ENCODE measurements at regions not wholly inside any gene's neighbourhood (a gene's known extent, or its start where the extent isn't known, plus 50 kb on each side); places are given as distances from the start of the nearest gene placed in this dataset.

DNA sequence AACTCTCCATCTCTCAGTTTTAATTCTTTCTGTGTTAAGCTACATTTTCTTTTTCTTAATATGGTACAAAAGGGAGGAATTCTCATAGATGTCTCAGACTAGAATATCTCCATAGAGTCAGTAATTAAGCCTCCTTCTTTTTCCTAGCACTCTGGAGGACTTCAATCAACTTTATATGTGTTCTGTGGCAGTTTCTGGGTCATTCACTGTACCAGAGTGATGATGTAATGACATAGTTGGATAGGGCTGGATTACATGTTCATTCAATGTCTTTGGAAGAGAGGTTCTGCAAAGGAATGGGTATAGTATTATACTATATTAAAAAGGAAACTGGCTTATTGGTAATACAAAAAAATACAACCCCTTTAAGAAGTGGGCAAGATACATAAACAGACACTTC lies 318.3 kb upstream of the OPRM1 start:
- Mint-ChIP-seq H3K36me3 (ENCODE audit: insufficient read depth, unreplicated experiment) (no peaks in the 10 kb centered on the region), H3K9me3 (ENCODE audit: low read depth, unreplicated experiment) (no peaks in the 10 kb centered on the region), H3K4me1 (ENCODE audit: low read depth, unreplicated experiment) (no peaks in the 10 kb centered on the region), H3K27ac (ENCODE audit: unreplicated experiment) (no peak overlapping the region), H3K27me3 (ENCODE audit: unreplicated experiment) (no peaks in the 10 kb centered on the region), H3K4me3 (ENCODE audit: low read depth, unreplicated experiment) (no peak overlapping the region)
- intact Hi-C loops (cut with micrococcal nuclease; ENCODE audit: unreplicated experiment) = no loop called here
- DNase-seq = no peak
- CTCF ChIA-PET = no interaction called here
- no TSS peak for BruUV-seq (replicated peaks)
- TF ChIP-seq, protein P1, sequence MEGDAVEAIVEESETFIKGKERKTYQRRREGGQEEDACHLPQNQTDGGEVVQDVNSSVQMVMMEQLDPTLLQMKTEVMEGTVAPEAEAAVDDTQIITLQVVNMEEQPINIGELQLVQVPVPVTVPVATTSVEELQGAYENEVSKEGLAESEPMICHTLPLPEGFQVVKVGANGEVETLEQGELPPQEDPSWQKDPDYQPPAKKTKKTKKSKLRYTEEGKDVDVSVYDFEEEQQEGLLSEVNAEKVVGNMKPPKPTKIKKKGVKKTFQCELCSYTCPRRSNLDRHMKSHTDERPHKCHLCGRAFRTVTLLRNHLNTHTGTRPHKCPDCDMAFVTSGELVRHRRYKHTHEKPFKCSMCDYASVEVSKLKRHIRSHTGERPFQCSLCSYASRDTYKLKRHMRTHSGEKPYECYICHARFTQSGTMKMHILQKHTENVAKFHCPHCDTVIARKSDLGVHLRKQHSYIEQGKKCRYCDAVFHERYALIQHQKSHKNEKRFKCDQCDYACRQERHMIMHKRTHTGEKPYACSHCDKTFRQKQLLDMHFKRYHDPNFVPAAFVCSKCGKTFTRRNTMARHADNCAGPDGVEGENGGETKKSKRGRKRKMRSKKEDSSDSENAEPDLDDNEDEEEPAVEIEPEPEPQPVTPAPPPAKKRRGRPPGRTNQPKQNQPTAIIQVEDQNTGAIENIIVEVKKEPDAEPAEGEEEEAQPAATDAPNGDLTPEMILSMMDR (IDR thresholded peaks at IDR 0.05; ENCODE audit: unreplicated experiment) = no peak

DNA sequence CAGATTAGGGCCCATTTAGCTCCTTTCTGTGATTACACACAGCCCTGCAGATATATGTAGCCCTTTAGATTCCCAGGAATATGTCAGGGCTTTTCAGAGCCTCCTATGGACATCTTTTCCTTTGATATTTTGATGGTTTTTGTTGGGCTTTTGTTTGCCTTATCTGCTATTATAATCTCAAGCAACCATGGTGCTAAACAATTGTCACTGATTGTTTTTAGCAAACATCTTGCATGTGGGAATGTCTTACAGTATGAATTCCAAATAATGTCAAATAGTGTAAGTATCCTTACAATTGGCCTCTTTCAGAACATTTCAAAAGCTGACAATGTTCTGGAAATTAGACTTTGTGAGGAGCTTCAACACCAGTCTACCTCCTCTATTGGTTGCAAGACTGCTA lies 333.6 kb upstream of the OPRM1 start:
- H3K4me1 Mint-ChIP-seq (ENCODE audit: low read depth, unreplicated experiment) = no peaks in the 10 kb centered on the region
- no peaks in the 10 kb centered on the region for H3K36me3 Mint-ChIP-seq (ENCODE audit: insufficient read depth, unreplicated experiment)
- BruUV-seq (replicated peaks) = no TSS peak
- no peaks in the 10 kb centered on the region for H3K27me3 Mint-ChIP-seq (ENCODE audit: unreplicated experiment)
- CTCF ChIA-PET = no interaction called here
- no peak overlapping the region for H3K4me3 Mint-ChIP-seq (ENCODE audit: low read depth, unreplicated experiment)
- TF ChIP-seq, protein P1 (IDR thresholded peaks at IDR 0.05; ENCODE audit: unreplicated experiment) = no peak
- no peak for DNase-seq
- no peak overlapping the region for H3K27ac Mint-ChIP-seq (ENCODE audit: unreplicated experiment)
- intact Hi-C loops (cut with micrococcal nuclease; ENCODE audit: unreplicated experiment) = no loop called here
- peaks cover 5% of the 10 kb centered on the region for H3K9me3 Mint-ChIP-seq (ENCODE audit: low read depth, unreplicated experiment)

DNA sequence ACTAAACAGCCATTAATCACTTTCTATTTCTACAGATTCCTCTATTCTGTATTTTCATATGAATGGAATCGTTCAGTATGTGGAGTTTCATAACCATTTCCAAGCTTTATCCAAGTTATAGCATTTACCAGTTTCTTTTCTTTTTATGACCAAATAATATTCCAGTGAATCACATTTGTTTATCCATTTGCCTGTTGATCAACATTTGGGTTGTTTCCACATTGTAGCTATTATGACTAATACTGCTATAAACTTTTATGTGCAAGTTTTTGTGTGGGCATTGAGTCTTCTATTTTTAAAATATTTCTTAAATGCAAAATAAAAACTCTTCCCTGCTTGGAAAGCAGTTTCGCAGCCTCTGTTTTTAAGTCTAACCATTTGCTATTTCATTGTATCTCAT lies 336.4 kb upstream of the OPRM1 start:
- H3K36me3 Mint-ChIP-seq (ENCODE audit: insufficient read depth, unreplicated experiment) = no peaks in the 10 kb centered on the region
- BruUV-seq (replicated peaks) = no TSS peak
- intact Hi-C loops (cut with micrococcal nuclease; ENCODE audit: unreplicated experiment) = no loop called here
- TF ChIP-seq, protein P1 (IDR thresholded peaks at IDR 0.05; ENCODE audit: unreplicated experiment) = no peak
- no peak for DNase-seq
- no peak overlapping the region for H3K4me3 Mint-ChIP-seq (ENCODE audit: low read depth, unreplicated experiment)
- CTCF ChIA-PET = no interaction called here
- H3K27ac Mint-ChIP-seq (ENCODE audit: unreplicated experiment) = no peak overlapping the region
- no peaks in the 10 kb centered on the region for H3K4me1 Mint-ChIP-seq (ENCODE audit: low read depth, unreplicated experiment)
- H3K9me3 Mint-ChIP-seq (ENCODE audit: low read depth, unreplicated experiment) = peaks cover 5% of the 10 kb centered on the region
- H3K27me3 Mint-ChIP-seq (ENCODE audit: unreplicated experiment) = no peaks in the 10 kb centered on the region

DNA sequence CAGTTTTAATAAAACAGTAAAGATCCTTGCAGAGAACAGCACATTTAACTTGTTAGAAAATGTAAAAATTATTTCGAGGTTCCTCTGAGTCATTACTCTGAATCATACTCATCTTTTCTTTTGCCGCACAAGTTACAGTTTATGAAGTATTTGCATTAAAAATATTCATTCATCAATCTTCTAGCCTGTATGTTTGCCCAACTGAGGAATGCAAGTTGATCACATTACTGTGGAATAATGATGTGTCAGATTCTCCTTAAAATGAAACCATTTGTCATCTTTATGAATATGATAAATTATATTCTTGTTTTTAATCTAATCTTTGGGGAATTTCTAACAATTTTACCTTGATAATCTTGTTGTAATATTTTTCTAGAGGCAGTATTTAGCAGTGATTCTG lies 340.4 kb upstream of the OPRM1 start:
- intact Hi-C loops (cut with micrococcal nuclease; ENCODE audit: unreplicated experiment) = no loop called here
- no peaks in the 10 kb centered on the region for H3K36me3 Mint-ChIP-seq (ENCODE audit: insufficient read depth, unreplicated experiment)
- no peak overlapping the region for H3K4me3 Mint-ChIP-seq (ENCODE audit: low read depth, unreplicated experiment)
- CTCF ChIA-PET = no interaction called here
- TF ChIP-seq, protein P1 (IDR thresholded peaks at IDR 0.05; ENCODE audit: unreplicated experiment) = no peak
- BruUV-seq (replicated peaks) = no TSS peak
- H3K27ac Mint-ChIP-seq (ENCODE audit: unreplicated experiment) = no peak overlapping the region
- no peak for DNase-seq
- H3K4me1 Mint-ChIP-seq (ENCODE audit: low read depth, unreplicated experiment) = no peaks in the 10 kb centered on the region
- H3K9me3 Mint-ChIP-seq (ENCODE audit: low read depth, unreplicated experiment) = peaks cover 3% of the 10 kb centered on the region
- H3K27me3 Mint-ChIP-seq (ENCODE audit: unreplicated experiment) = no peaks in the 10 kb centered on the region

DNA sequence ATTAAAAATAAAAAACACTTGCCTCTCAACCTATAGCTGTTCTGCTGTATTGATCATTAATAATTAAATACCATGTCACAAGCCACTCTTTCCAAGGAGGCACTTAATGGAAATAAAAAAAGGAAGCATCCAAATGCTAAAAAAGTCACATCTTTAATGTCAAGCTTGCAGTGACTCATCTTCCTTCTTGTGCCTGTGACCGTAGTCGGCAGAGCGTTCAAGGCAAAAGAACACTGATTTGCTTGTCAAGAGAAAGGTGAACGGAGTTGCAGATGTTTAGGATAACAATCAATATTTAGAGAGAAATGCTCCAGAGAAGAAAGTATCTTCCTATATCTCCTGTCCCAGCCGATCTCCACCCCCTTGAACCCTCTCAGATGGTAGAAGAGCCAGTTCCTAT lies 341.0 kb upstream of the OPRM1 start:
- no TSS peak for BruUV-seq (replicated peaks)
- Mint-ChIP-seq H3K27ac (ENCODE audit: unreplicated experiment) (no peak overlapping the region), H3K27me3 (ENCODE audit: unreplicated experiment) (no peaks in the 10 kb centered on the region), H3K4me3 (ENCODE audit: low read depth, unreplicated experiment) (no peak overlapping the region), H3K36me3 (ENCODE audit: insufficient read depth, unreplicated experiment) (no peaks in the 10 kb centered on the region), H3K9me3 (ENCODE audit: low read depth, unreplicated experiment) (peaks cover 3% of the 10 kb centered on the region), H3K4me1 (ENCODE audit: low read depth, unreplicated experiment) (no peaks in the 10 kb centered on the region)
- TF ChIP-seq, protein P1 (IDR thresholded peaks at IDR 0.05; ENCODE audit: unreplicated experiment) = no peak
- DNase-seq = no peak
- CTCF ChIA-PET = no interaction called here
- intact Hi-C loops (cut with micrococcal nuclease; ENCODE audit: unreplicated experiment) = no loop called here

Measured in Calu3 (cell line).